ENCODE measurements at regions not wholly inside any gene's neighbourhood (a gene's known extent, or its start where the extent isn't known, plus 50 kb on each side); places are given as distances from the start of the nearest gene placed in this dataset.

DNA sequence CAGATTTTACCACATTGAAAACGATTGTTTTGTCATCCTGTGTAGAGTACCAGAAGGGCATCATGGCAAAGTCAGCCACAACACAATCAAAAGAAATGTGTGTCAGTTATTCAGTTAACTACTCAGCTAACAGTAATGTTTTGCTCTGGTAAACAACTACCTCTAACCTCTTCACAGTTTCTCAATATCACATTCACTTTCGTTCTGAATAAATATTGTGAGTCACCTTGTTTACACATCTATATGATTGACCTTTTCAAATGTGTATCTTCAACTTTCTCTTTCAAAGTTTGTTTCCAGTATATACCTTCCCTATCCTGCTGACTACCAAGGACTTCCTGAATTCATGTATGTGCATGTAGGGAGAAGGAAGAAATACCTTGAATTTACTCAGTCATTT, 216.6 kb upstream of the UFL1 start:
- no peak overlapping the region for H3K4me3 ChIP-seq (ENCODE audit: low read depth, low read length)
- CTCF ChIA-PET = no interaction called here
- TF ChIP-seq, protein P1, sequence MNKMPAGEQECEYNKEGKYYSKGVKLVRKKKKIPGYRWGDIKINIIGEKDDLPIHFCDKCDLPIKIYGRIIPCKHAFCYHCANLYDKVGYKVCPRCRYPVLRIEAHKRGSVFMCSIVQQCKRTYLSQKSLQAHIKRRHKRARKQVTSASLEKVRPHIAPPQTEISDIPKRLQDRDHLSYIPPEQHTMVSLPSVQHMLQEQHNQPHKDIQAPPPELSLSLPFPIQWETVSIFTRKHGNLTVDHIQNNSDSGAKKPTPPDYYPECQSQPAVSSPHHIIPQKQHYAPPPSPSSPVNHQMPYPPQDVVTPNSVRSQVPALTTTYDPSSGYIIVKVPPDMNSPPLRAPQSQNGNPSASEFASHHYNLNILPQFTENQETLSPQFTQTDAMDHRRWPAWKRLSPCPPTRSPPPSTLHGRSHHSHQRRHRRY (tag by site-specific recombination; IDR thresholded peaks at IDR 0.05) = no peak
- TF ChIP-seq, protein P2, sequence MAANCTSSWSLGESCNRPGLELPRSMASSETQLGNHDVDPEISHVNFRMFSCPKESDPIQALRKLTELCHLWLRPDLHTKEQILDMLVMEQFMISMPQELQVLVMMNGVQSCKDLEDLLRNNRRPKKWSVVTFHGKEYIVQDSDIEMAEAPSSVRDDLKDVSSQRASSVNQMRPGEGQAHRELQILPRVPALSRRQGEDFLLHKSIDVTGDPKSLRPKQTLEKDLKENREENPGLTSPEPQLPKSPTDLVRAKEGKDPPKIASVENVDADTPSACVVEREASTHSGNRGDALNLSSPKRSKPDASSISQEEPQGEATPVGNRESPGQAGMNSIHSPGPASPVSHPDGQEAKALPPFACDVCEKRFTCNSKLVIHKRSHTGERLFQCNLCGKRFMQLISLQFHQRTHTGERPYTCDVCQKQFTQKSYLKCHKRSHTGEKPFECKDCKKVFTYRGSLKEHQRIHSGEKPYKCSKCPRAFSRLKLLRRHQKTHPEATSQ (tag by site-specific recombination; IDR thresholded peaks at IDR 0.05) = no peak
- TF ChIP-seq ZNF571 (tag by site-specific recombination; IDR thresholded peaks at IDR 0.05) (no peak), ZNF513 (tag by site-specific recombination; IDR thresholded peaks at IDR 0.05) (no peak), ZNF138 (tag by site-specific recombination; IDR thresholded peaks at IDR 0.05; ENCODE audit: borderline replicate concordance) (no peak), ZNF707 (tag by site-specific recombination; IDR thresholded peaks at IDR 0.05) (no peak), KLF16 (tag by site-specific recombination; IDR thresholded peaks at IDR 0.05) (no peak), ZNF280C (tag by site-specific recombination; IDR thresholded peaks at IDR 0.05) (no peak), KLF9 (tag by site-specific recombination; IDR thresholded peaks at IDR 0.05; ENCODE audit: low read depth) (no peak), ZFP69B (tag by site-specific recombination; IDR thresholded peaks at IDR 0.05) (no peak), ZBTB6 (tag by site-specific recombination; IDR thresholded peaks at IDR 0.05) (no peak), ZNF670 (tag by site-specific recombination; IDR thresholded peaks at IDR 0.05; ENCODE audit: low read depth) (no peak), SCRT1 (tag by site-specific recombination; IDR thresholded peaks at IDR 0.05; ENCODE audit: borderline replicate concordance) (no peak), KLF10 (tag by site-specific recombination; IDR thresholded peaks at IDR 0.05) (no peak), ZNF660 (tag by site-specific recombination; IDR thresholded peaks at IDR 0.05) (no peak)
- TF ChIP-seq, protein P3, sequence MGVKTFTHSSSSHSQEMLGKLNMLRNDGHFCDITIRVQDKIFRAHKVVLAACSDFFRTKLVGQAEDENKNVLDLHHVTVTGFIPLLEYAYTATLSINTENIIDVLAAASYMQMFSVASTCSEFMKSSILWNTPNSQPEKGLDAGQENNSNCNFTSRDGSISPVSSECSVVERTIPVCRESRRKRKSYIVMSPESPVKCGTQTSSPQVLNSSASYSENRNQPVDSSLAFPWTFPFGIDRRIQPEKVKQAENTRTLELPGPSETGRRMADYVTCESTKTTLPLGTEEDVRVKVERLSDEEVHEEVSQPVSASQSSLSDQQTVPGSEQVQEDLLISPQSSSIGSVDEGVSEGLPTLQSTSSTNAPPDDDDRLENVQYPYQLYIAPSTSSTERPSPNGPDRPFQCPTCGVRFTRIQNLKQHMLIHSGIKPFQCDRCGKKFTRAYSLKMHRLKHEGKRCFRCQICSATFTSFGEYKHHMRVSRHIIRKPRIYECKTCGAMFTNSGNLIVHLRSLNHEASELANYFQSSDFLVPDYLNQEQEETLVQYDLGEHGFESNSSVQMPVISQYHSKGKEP (tag by site-specific recombination; IDR thresholded peaks at IDR 0.05) = no peak
- TF ChIP-seq, protein P4, sequence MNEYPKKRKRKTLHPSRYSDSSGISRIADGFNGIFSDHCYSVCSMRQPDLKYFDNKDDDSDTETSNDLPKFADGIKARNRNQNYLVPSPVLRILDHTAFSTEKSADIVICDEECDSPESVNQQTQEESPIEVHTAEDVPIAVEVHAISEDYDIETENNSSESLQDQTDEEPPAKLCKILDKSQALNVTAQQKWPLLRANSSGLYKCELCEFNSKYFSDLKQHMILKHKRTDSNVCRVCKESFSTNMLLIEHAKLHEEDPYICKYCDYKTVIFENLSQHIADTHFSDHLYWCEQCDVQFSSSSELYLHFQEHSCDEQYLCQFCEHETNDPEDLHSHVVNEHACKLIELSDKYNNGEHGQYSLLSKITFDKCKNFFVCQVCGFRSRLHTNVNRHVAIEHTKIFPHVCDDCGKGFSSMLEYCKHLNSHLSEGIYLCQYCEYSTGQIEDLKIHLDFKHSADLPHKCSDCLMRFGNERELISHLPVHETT (tag by site-specific recombination; IDR thresholded peaks at IDR 0.05) = no peak
- TF ChIP-seq, protein P5, sequence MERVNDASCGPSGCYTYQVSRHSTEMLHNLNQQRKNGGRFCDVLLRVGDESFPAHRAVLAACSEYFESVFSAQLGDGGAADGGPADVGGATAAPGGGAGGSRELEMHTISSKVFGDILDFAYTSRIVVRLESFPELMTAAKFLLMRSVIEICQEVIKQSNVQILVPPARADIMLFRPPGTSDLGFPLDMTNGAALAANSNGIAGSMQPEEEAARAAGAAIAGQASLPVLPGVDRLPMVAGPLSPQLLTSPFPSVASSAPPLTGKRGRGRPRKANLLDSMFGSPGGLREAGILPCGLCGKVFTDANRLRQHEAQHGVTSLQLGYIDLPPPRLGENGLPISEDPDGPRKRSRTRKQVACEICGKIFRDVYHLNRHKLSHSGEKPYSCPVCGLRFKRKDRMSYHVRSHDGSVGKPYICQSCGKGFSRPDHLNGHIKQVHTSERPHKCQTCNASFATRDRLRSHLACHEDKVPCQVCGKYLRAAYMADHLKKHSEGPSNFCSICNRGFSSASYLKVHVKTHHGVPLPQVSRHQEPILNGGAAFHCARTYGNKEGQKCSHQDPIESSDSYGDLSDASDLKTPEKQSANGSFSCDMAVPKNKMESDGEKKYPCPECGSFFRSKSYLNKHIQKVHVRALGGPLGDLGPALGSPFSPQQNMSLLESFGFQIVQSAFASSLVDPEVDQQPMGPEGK (tag by site-specific recombination; IDR thresholded peaks at IDR 0.05) = no peak

More for the DNA sequence above, 216.6 kb upstream of the UFL1 start:
- Histone ChIP-seq H3K27ac (ENCODE audit: extremely low read depth, low read depth, low read length) (no peak overlapping the region), H3K4me1 (ENCODE audit: control insufficient read depth, insufficient read depth, low read length) (no peaks in the 10 kb centered on the region), H3K36me3 (ENCODE audit: control insufficient read depth in 2 of 2, insufficient read depth in 1 of 2, low read length in 2 of 2) (no peaks in the 10 kb centered on the region), H3K9me3 (ENCODE audit: control insufficient read depth, insufficient read depth, low read depth, low read length) (no peaks in the 10 kb centered on the region)
- POLR2A ChIA-PET = no interaction called here

Measured in HEK293 (cell line).